Brain pericyte (primary cell): ENCODE measurements at regions not wholly inside any gene's neighbourhood (a gene's known extent, or its start where the extent isn't known, plus 50 kb on each side); places are given as distances from the start of the nearest gene placed in this dataset.
"Not testable (repeated sequence)": the region's sequence is repeated elsewhere in the genome, so short reads cannot be mapped to it uniquely, and the experiment has no call there.

ENCODE experiments used
- DNase-seq: peaks from one replicate; pipeline ENCODE4 v3.0.0-alpha.2; 2012; ENCODE audit warnings: low read depth, low spot score

GRCh38 chr6:3920321-3920720 is 71.1 kb downstream of the FAM50B start:
- DNase-seq = no peak

GRCh38 chr6:3921663-3922062 is 72.5 kb downstream of the FAM50B start:
- no peak for DNase-seq

DNA sequence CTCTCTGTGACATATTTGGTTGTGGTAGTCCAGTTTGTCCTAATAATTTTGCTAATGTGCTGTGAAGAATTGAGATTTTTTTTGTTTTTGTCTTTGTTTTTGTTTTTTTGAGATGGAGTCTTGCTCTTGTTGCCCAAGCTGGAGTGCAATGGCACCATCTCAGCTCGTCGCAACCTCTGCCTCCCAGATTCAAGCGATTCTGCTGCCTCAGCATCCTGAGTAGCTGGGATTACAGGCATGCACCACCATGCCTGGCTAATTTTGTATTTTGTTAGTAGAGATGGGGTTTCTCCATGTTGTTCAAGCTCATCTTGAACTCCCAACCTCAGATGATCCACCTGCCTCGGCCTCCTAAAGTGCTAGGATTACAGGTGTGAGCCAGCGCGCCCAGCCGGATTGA is 73.4 kb downstream of the FAM50B start:
- not testable (repeated sequence) for DNase-seq

GRCh38 chr6:3925223-3926149 is 76.3 kb downstream of the FAM50B start:
- not testable (repeated sequence) for DNase-seq

DNA sequence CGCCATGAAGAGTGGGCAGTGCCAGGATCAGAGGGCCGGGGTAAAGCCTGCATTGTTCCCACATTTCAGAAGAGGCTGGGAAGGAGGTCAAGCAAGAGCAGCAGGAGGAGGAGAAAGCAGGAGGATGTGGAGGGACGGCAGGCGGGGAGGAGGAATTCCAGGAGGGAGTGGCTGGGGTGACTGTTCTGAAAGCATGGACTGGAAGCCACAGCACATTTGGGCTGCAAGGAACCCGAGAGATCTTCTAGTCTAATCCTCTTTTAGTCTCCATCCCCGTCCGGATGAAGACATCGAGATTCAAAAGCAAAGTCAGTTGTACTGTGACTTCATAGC is 76.9 kb downstream of the FAM50B start:
- no peak for DNase-seq

DNA sequence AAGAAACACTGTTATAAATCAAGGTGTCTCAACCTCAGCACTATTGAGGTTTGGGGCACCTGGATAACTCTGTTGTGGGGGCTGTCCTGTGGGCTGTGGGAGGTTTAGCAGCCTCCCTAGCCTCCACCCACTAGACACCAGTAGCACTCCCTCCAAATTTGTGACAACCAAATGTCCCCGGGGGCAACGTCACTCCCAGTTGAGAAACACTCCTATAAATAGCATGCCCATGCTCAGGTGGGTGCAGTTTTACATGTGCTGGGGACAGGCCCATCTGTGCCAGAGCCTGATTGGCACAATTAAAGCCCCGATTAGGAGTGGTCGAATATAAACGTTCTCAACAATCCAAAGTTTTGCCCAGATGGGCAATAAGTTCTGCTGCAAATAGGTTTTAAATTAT is 78.9 kb downstream of the FAM50B start:
- DNase-seq = no peak

DNA sequence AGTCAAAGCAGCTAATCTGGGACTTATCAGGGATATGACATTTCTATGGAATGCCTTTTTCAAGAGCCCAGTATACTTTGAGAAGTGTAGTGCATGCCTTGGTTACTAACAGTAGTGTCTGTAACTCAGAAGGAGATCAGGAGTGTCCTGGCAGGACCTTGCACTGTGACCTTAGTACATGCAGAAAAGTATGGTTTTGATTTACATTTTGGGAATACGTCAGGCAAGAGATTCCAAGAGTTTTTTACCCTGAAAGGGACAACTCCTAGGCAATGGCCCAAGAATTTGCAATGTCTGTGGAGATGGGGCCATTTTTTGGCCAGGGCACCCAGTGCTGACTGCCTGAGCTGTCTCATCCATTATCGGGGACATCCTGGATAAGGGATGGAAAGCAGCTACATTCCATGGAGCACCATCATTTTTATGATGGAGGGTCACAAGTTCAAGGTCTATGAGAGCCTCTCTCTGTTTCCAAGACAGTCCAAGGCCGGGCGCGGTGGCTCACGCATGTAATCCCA is 80.2 kb downstream of the FAM50B start:
- no peak for DNase-seq

GRCh38 chr6:3937438-3937837 is 88.3 kb downstream of the FAM50B start:
- DNase-seq = no peak

GRCh38 chr6:3938715-3939367 is 89.7 kb downstream of the FAM50B start:
- no peak for DNase-seq

DNA sequence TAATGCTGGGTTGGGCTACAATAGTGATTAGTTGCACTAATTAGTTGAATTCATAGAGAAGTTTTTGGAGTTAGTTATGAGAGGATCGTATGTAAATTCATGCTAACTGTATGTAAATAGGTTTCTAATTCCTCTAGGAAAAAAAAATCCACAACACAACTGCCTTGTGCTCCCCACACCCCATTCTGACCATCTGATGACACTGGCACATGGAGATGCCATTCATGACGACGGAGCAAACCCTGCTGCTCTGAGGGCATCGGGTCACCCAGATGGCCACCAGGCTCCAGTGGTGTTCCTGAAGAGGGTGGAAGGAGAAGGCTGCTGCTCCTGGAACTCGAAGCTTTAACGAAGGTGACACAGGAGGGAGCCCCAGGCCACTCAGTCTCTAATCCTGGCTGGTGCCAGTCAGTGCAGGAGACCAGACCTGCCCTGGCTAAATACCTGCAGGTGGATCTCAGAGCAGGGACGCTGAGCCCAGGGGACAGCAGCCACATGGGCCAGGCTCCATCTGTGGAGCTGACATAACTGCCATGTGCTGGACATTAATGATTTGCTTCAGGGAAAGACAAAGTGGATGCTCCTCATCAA is 90.3 kb downstream of the FAM50B start:
- no peak for DNase-seq

DNA sequence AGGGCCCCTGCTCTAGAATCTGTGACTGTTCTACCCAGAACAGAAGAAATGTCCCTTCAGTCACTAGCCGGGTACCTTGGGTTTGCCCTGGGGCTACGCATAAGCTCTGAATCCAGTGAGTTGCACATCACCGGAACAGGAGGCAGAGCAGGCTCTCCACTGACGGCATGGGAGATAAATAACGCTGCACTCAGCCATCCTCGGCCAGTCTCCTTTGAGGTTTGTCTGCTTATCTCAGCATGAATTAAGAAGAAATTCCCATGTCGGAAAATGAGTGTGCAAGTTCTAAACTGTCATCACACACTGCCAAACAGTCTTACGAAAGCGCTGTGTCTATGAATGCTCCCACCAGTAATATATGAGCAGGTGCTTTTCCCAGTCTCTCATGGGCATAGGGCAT is 90.8 kb downstream of the FAM50B start:
- no peak for DNase-seq

DNA sequence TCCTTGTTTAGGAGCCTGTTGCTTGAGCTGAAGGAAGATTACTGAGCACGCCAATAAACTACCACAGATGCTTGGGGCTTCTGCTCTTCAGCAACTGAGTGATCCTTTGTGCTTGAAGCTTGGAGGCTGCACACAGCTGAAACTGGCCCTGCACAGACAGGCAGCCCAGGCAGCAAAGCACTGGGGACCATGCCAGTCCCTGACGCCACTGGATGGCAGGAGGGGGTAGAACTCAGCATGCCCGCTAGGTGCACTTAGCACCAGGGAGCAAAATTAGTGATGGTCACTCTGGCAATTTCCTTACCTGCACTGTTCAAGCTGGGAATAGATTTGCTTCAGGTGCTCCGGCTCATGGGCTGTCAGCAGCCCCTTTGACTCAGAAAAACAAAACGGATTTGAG is 91.5 kb downstream of the FAM50B start:
- no peak for DNase-seq

DNA sequence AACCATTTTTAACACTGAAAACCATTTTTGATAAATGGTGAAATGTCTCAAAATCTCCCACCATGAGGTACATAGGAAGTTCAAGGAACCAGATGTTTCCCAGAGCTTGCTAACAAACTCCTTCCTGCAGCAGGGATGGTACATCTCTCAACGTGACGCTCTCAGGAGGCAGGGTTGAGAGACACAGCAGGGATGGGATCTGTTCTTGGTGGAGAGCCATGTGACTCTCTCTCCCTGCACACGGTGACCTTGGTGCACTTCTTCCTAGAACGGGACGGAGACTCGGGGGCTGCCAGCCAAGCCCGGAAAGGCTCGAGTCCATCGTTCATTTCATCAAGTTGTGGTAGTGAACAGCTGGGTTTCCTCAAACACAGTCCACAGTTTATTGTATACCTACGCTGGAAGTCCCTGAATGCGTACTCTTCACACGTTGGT is 94.2 kb downstream of the FAM50B start:
- DNase-seq = no peak

DNA sequence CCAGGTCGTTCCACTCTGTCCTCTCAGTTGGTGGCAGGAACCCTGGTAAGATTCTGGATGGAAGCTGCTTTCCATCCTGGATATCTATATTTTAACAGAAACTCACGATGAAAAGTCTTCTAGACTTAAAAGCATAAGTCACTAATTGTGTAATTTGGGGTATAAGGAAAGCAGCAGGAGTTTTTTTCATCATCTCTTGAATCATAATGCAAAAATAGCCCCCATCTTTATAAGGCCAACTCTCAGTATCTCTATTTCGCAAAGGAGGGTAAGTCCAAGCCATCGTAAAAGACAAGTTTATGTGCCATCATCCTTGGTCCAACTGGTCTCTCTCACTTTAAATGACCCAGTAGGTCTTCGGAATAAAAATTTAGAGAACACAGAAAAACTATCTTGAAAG is 95.1 kb downstream of the FAM50B start:
- DNase-seq = no peak

- no peak for DNase-seq
Measured at GRCh38 chr6:3946778-3947177, 97.6 kb downstream of the FAM50B start.

- no peak for DNase-seq
Measured at GRCh38 chr6:3948866-3949265, 99.7 kb downstream of the FAM50B start.

GRCh38 chr6:3949521-3949920 is 100.3 kb downstream of the FAM50B start:
- DNase-seq = no peak

DNA sequence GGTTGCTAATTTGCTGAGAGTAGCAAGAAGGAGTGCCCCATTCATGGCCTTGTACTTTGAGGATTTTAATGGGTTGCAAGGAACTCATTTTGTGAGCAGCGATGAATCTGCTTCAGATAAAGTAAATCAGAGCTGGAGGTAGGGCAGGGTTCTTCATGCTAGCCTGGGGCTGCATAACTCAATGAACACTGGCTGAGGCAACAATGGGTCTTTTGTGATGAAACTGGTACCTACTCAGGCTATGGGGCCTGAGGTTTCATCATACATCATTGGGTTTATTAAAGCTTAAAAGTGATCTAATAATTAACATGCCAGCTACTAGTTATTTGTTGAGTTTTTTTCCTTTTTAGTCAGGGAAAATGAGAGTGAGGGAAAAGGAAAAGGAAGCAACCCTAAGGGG is 106.9 kb downstream of the FAM50B start:
- no peak for DNase-seq

GRCh38 chr6:3957321-3957720 is 108.1 kb downstream of the FAM50B start:
- no peak for DNase-seq

- DNase-seq = no peak
Measured at GRCh38 chr6:3958255-3958654, 109.1 kb downstream of the FAM50B start.

DNA sequence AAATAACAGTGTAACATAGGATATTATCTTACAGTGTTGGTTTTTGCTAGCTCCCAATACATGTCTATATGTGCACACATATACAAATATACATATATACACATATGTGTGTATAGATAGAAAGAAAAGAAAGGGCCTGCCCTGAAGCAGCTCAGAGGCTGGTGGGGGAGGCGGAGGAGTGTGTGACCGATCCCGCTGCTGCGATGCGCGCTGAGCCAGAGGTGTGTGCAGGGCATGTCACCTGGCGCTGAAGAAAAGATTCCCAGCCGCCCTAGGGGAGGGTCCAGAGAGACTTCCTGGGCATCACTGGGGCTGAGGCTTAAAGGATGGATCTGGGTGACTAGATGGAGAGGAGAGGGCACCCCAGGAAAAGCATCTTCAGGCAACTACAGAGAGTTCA is 110.2 kb downstream of the FAM50B start:
- no peak for DNase-seq

DNA sequence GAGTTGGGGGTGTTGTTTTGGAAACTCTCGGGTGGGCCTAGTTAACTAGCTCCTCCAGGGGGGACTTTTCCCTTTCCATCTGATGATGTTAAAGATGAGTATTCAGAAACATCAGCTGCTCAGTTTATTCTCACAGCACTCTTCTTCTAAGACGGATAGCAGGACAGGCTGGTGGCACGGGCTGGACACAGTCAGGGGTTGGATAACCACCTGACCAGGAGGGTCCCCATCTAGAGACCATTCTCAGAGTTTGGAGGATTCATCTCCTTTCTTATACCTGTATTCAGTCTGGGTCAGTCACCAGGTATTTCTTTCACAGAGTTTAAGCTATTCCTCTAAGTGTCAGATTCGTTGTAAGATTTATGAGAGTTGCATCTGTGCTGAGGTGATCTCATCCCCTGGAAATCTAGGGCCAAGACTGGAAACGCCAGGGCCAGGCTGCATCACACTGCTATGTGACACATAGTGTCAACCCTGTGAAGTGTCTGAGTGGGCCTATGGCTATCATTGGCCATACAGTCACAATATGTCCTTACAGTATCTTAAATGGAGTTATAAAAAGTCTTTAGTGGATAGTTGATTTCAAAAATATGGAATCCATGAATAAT is 111.7 kb downstream of the FAM50B start:
- DNase-seq = no peak
